HK-2 (cell line): ENCODE measurements at regions not wholly inside any gene's neighbourhood (a gene's known extent, or its start where the extent isn't known, plus 50 kb on each side); places are given as distances from the start of the nearest gene placed in this dataset.
"Not testable (repeated sequence)": the region's sequence is repeated elsewhere in the genome, so short reads cannot be mapped to it uniquely, and the experiment has no call there.

Source experiments
- DNase-seq: peaks from one replicate; pipeline ENCODE4 v3.0.0-alpha.2; 2018; ENCODE audit not compliant: unreplicated experiment

- no peak for DNase-seq
Measured at GRCh38 chr20:60096166-60096565, 137.9 kb downstream of the CDH26 start.

GRCh38 chr20:60097285-60097684 lies 139.1 kb downstream of the CDH26 start:
- DNase-seq: no peak

- DNase-seq: no peak
Measured at GRCh38 chr20:60100780-60101179, 142.6 kb downstream of the CDH26 start.

GRCh38 chr20:60101201-60101890 lies 143.1 kb downstream of the CDH26 start:
- no peak for DNase-seq

- DNase-seq: no peak
Measured at GRCh38 chr20:60101891-60102281, 143.7 kb downstream of the CDH26 start.

GRCh38 chr20:60102665-60103210 lies 144.5 kb downstream of the CDH26 start:
- DNase-seq: no peak

GRCh38 chr20:60104993-60105803 lies 147.0 kb downstream of the CDH26 start:
- DNase-seq: no peak

GRCh38 chr20:60106186-60106585 lies 148.0 kb downstream of the CDH26 start:
- DNase-seq: not testable (repeated sequence)

GRCh38 chr20:60107621-60108390 lies 149.6 kb downstream of the CDH26 start:
- DNase-seq: no peak

- no peak for DNase-seq
Measured at GRCh38 chr20:60108397-60108796, 150.2 kb downstream of the CDH26 start.

- DNase-seq: no peak
Measured at GRCh38 chr20:60113024-60113724, 155.0 kb downstream of the CDH26 start.

- DNase-seq: no peak
Measured at GRCh38 chr20:60113771-60114170, 155.5 kb downstream of the CDH26 start.

- no peak for DNase-seq
Measured at GRCh38 chr20:60115451-60115850, 157.2 kb downstream of the CDH26 start.

GRCh38 chr20:60116128-60116909 lies 158.1 kb downstream of the CDH26 start:
- DNase-seq: no peak

GRCh38 chr20:60117065-60117464 lies 158.8 kb downstream of the CDH26 start:
- DNase-seq: no peak

- no peak for DNase-seq
Measured at GRCh38 chr20:60121903-60122302, 163.7 kb downstream of the CDH26 start.

GRCh38 chr20:60122671-60123070 lies 164.4 kb downstream of the CDH26 start:
- no peak for DNase-seq

GRCh38 chr20:60123096-60123495 lies 164.9 kb downstream of the CDH26 start:
- no peak for DNase-seq

- no peak for DNase-seq
Measured at GRCh38 chr20:60123652-60124051, 165.4 kb downstream of the CDH26 start.

- DNase-seq: no peak
Measured at GRCh38 chr20:60124776-60125381, 166.7 kb downstream of the CDH26 start.
